Heart right ventricle (tissue), 16 donors: ENCODE measurements at regions not wholly inside any gene's neighbourhood (a gene's known extent, or its start where the extent isn't known, plus 50 kb on each side); places are given as distances from the start of the nearest gene placed in this dataset.

Source experiments
- ATAC-seq, 8 donors: fragments of 200-7000 bp; cut with Tn5 transposase; one replicate each; pipeline ENCODE4 v1.9.1; 2020; ENCODE audit warnings: mild to moderate bottlenecking in 8 of 8, moderate library complexity in 8 of 8, moderate number of reproducible peaks in 1 of 8
- DNase-seq, 2 donors: peaks; one replicate each; pipeline ENCODE4 v3.0.0-alpha.2; 2020
- H3K27ac ChIP-seq, 10 donors: fragments of 200-600 bp; sonication (generic) in 2 of 10; one replicate each; pipeline versions ENCODE4 v1.5.0 to v1.8.0; 2020 to 2022; ENCODE audit warnings: mild to moderate bottlenecking in 3 of 10
- H3K27me3 ChIP-seq, 7 donors: fragments of 200-600 bp; one replicate each; pipeline ENCODE4 v1.8.0; 2021 to 2022; ENCODE audit warnings: mild to moderate bottlenecking in 2 of 7
- H3K36me3 ChIP-seq, 9 donors: fragments of 200-600 bp; sonication (generic) in 1 of 9; one replicate each; pipeline versions ENCODE4 v1.5.0 to v1.8.0; 2020 to 2022; ENCODE audit warnings: mild to moderate bottlenecking in 2 of 9
- H3K4me1 ChIP-seq, 9 donors: fragments of 200-600 bp; sonication (generic) in 1 of 9; one replicate each; pipeline versions ENCODE4 v1.5.0 to v1.8.0; 2020 to 2022; ENCODE audit warnings: mild to moderate bottlenecking in 4 of 9
- H3K4me3 ChIP-seq, 10 donors: fragments of 200-600 bp; sonication (generic) in 2 of 10; one replicate each; pipeline versions ENCODE4 v1.5.0 to v1.8.0; 2020 to 2022; ENCODE audit warnings: mild to moderate bottlenecking in 7 of 10, moderate library complexity in 2 of 10
- H3K9me3 ChIP-seq, 11 donors: fragments of 200-600 bp in 10 of 11; sonication (generic) in 2 of 11; one replicate each; pipeline versions ENCODE4 v1.5.0 to v1.8.0; 2013 to 2022; ENCODE audit warnings: mild to moderate bottlenecking in 2 of 11, control low read depth in 1 of 11, moderate library complexity in 1 of 11
- CTCF ChIP-seq, 9 donors: fragments of 200-600 bp; sonication (generic) in 2 of 9; IDR thresholded peaks; one replicate each; pipeline versions ENCODE4 v1.5.0 to v1.8.0; 2021 to 2022; ENCODE audit warnings: antibody characterized with exemption in 9 of 9, mild to moderate bottlenecking in 5 of 9, moderate library complexity in 1 of 9
- WGBS, 2 donors: extraction: QIAGEN DNeasy Blood & Tissue Kit; methylation state at CpG; one replicate each; pipeline ENCODE4 v1.1.7; 2013; ENCODE audit warnings: inconsistent platforms in 1 of 2; 5-methylcytosine and 5-hydroxymethylcytosine counted together
- intact Hi-C, 10 donors: fragments of 100-400 bp; cut with DNase I; formaldehyde crosslinking; loops; one replicate each; pipeline versions ENCODE4 v1.11.1 to v1.14.2; 2022
- donor health status: Arrhythmogenic right ventricular cardiomyopathy.
- donor health status: ischemic (EF 13 %, LVEDD 7.1; RV severe dilation, severe dysfunction).
- donor health status: healthy with polysubstance abuse.
- donor health status: DM: no; HTN: yes; CAD: no.
- donor health status: DM: no; HTN: no; CAD: no.
- donor health status: ischemic (EF 25% LVEDD 6.9; RV normal size, moderate dysfunction).
- donor health status: ischemic (EF 25% LVEDD 5.7; RV mildly dilated, moderate dysfunction).
- donor health status: healthy.
- donor health status: DM: yes; HTN: yes; CAD: no.
- donor health status: Ischemic cardiomyopathy.
- donor health status: ischemic (EF 35%, LVEDD 5.7; RV mildly dilated, moderate dysfunction).
- donor health status: nonischemic (EF 11% LVEDD 7.7; RV severe dilation, severe dysfunction).
- donor health status: DM: yes; HTN: yes; CAD: no.
- donor health status: PGD.
- donor health status: ischemic (EF 29% LVEDD 5.4; RV normal size, mild dysfunction).
- donor health status: nonischemic (EF 23%, LVEDD 6.1; RV moderate dilation, normal function).

- Histone ChIP-seq H3K27ac (no peak overlapping the region), H3K4me3 (no peak overlapping the region), H3K27me3 (no peaks in the 10 kb centered on the region), H3K9me3 (no peaks in the 10 kb centered on the region), H3K36me3 (no peaks in the 10 kb centered on the region), H3K4me1 (no peaks in the 10 kb centered on the region)
- DNase-seq (no peak), ATAC-seq (no peak)
- intact Hi-C loops = no loop called here
- WGBS, 2 donors = 90 to 97% methylated on average over 3 of the region's 3 CpGs
- TF ChIP-seq CTCF (IDR thresholded peaks at IDR 0.05) = no peak
These were observed 63.0 kb upstream of the CRYM start for GRCh38 chr16:21341101-21341500.

- no peaks in the 10 kb centered on the region for H3K36me3 ChIP-seq
- intact Hi-C loops = no loop called here
- no peak for DNase-seq
- H3K9me3 ChIP-seq = no peaks in the 10 kb centered on the region
- no peak overlapping the region for H3K27ac ChIP-seq
- ATAC-seq = no peak
- H3K4me1 ChIP-seq = no peaks in the 10 kb centered on the region
- H3K4me3 ChIP-seq = no peak overlapping the region
- H3K27me3 ChIP-seq = no peaks in the 10 kb centered on the region
- TF ChIP-seq CTCF (IDR thresholded peaks at IDR 0.05) = no peak
These were observed 61.9 kb upstream of the CRYM start for GRCh38 chr16:21339941-21340340.

- no peaks in the 10 kb centered on the region for H3K4me1 ChIP-seq
- no peak for ATAC-seq
- no peaks in the 10 kb centered on the region for H3K36me3 ChIP-seq
- no peak overlapping the region for H3K27ac ChIP-seq
- H3K27me3 ChIP-seq = no peaks in the 10 kb centered on the region
- DNase-seq = no peak
- whole genome bisulfite sequencing, 2 donors = 88 to 92% methylated on average over 4 of the region's 4 CpGs
- intact Hi-C loops = no loop called here
- H3K9me3 ChIP-seq = no peaks in the 10 kb centered on the region
- no peak overlapping the region for H3K4me3 ChIP-seq
- TF ChIP-seq CTCF (IDR thresholded peaks at IDR 0.05) = no peak
These were observed 61.2 kb upstream of the CRYM start for GRCh38 chr16:21339269-21339641.

- Histone ChIP-seq H3K36me3 (no peaks in the 10 kb centered on the region), H3K4me1 (no peaks in the 10 kb centered on the region), H3K4me3 (no peak overlapping the region), H3K27ac (no peak overlapping the region), H3K9me3 (no peaks in the 10 kb centered on the region), H3K27me3 (no peaks in the 10 kb centered on the region)
- intact Hi-C loops = no loop called here
- DNase-seq (no peak), ATAC-seq (no peak)
- 93 to 95% methylated on average over 6 of the region's 6 CpGs for WGBS, 2 donors
- TF ChIP-seq CTCF (IDR thresholded peaks at IDR 0.05) = no peak
These were observed 60.6 kb upstream of the CRYM start for GRCh38 chr16:21338537-21339268.
